HuH-7.5 (cell line): ENCODE measurements at regions not wholly inside any gene's neighbourhood (a gene's known extent, or its start where the extent isn't known, plus 50 kb on each side); places are given as distances from the start of the nearest gene placed in this dataset.

Experiments used
- DNase-seq: peaks from one replicate; pipeline ENCODE4 v3.0.0; 2011; ENCODE audit warnings: low spot score

DNA sequence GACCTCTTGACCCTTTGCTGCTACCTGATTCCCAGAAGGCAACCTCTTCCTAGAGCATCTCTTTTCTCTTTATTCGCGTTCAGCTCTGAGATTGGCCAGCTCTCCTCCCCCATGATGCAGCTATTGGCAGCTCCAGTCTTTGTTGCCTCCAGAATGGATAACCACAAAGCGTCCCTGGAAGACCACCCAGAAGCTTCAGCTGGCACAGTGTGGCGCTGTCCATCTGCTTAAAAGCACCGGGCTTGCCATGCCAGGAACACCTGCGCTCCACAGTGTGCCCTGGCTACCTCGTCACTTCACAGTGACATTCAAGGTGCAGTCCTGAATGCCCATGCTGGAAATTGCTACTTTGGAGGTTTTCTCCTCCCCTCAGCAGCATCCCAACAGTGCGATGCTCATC is 353.9 kb downstream of the LMO4 start:
- DNase-seq, result no peak

DNA sequence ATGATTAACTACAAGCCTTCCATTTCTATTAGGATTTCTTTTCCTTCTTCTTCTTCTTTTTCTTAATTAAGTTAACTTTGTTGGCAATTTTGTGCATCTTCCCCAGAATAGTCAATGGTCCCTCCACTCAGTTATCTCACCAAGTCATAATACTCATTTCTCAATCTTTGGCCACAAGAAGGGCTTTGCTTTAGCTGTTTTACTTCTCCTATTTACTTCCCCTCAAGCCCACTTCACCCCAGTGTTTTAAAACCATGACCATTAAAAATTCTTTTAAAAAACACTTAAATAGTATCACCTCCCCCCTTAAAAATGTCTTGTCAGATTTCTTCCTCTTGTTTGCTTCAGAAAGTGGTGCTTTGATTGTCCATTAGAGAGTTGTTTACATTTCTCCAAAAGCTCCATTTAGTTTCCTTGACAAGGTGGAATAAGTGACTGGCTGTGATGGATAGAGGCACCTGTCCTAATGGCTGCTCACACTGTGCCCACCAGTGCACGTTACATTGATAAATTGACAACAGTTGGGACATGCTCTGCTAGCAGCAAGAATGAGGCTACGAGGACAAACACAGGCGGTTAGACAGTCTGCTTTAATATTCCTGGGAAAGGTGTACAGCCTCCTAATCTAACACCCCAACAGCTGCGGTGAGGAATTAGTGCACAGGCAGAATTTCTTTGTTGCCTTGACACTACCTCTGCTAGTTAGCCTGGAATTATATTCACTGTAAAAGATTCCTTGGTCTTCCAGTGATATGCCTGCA is 354.7 kb downstream of the LMO4 start:
- DNase-seq, result no peak

DNA sequence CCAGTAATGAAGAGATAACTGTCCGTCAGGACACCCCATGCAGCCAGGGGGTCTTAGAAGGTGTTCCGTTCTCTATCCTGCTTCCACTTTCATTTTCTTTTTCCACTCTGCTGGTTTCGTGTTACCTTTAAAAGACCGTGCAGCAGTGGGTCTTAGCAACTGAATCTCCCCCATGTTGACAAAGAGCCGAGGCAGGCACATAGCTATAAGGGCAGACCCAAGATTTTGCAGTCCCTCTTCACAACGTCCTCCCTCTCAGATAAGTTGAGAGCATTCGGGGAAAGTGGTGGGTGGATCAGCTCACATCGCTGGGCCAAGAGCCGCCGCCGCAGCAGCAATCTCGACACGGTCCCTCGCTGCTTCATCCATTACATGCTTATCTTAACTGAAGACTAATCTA is 355.5 kb downstream of the LMO4 start:
- DNase-seq, result no peak

DNA sequence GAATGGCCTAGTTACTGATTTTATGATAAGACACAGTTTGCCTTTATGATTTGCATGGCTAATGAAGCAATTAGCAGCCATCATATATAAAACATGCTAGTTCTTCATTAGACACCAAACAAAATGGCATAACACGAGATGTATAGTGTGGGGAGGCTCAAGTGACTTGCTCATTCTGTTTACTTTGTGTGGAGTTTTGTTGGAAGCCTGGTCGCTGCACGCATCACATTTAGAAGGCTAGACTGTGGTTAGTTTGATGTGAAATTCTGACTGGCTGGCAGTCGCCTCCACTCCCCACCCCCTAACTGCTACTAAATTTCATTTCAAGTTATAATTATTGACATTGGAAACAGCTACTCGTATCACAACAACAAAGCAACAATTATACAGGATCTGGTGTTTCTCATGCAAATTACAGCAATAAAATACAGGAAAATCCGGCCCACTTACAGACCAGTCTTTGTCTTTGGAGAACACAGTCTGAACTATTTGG is 356.1 kb downstream of the LMO4 start:
- DNase-seq, result no peak

DNA sequence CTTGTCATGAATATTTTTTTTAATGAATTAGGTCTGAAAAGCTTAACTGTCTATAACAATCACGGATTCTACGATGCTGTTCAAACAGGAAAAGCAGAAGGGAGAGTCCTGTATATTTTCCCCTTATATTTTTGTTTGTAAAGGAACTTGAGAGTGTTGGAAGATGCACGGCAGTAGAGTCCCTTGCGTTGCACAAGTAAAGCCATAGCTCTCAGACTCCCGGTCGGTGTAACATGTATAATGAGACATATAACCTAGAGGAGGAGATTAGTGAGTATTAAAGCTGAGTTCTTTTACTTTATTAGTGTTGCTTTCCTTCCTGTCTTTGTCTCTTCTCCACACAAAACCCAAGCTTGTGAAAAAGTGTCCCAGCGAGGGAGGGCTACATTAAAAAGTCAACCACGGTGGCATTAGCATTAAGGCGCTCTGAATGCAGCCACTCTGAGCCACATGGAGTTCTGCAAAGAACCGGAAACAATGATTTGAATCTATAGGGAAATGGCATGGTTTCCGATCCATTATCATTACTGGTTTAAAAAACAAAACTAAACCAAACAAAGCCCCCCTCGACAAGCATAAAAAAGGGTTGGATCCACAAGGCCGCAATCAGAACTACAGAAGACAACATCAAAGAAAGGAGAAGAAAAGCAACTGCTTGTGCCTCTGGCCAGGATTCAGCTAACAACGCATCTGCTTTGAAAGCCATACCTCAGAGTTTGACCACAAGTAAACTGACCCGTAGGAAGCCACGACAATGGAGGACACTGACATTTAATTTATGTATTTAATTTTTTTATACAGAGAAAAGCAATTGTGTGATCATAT is 356.8 kb downstream of the LMO4 start:
- DNase-seq, result no peak

DNA sequence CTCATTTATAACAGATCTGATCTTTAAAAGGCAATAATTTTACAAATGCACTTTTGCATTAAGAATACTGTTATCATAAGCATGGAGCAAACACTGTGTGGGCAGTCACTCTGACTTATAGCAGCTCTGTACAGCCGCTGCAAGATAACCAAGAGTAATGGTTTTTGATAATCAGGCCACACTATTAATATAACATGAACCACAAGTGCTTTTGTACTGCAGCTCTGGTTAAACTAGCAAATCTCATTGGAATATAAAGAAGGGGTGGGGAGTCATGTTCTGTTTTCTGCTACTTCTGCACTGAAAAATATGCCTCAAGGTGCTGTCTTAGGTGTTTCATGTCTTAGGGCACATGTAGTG is 357.4 kb downstream of the LMO4 start:
- DNase-seq, result no peak

DNA sequence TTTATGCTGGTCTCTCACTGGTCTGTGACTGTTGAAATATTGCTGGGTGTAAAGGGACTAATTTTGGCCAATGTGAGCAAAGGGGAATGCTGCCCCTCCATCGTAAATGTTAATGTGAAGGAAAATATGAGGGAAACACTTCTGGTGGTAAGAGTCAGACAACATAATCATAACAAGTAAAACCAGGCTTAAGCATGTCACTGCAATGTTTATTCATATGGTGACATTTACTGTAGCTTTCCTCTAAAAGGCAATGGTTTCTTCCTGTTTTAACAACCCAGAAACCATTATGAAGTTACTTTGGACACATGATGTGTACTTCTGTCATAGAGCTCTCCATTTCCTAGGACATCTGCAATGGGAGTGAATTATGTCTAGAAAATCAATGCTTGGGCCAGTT is 358.0 kb downstream of the LMO4 start:
- DNase-seq, result no peak

DNA sequence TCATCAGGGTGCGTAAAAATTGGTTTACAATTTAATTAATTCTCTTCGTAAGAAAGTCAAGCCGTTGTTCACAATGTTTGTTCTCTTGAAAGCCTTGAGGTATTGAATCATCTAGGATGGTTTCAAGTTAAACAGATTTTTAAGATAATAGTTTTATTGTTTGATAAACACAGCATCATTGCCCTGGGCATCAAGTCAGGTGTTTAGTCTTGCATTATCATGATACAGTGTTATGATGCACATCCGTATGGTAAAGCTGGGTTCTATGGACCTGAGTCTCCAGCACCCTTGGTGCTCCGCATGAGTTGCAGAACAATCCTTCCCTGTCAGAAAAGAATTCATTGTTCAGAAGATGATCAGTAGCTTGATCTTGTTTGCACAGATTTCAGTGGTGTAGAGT is 359.5 kb downstream of the LMO4 start:
- no peak for DNase-seq

DNA sequence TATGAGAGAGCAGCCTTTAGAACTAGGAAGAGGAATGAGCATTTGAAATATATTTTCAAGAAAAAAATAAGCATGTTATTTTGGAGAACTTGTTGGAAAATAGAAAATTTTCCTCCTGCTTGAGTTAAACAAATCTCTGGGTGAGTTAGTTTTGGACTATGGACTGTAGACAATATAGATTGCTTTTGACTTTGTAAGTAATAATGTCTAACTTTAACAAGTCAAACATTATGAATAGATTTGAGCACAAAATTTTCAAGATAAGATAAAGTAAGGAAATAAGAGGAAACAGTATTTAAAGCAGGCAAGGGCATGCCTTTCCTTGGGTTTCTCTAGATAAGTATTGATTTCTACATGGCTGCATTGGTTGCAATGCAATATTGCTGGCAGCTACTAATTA is 360.8 kb downstream of the LMO4 start:
- DNase-seq, result no peak

DNA sequence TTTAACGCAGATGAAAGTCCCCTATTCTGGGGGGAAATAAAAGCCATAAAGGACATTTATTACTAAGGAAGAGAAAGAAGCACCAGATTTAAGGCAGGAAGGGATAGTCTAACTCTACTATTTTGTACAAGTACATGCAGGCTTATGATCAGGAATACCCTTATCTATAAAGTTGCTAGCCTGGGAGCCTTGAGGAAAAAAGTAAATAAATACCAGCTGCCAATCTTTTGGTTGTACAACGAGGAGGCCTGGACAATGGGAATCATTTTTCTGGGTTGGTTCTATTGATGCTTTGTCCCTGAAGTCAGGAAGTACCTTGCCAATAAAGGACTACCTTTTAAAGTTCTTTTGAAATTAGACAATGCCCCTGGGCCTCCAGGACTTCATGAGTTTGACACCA is 367.8 kb downstream of the LMO4 start:
- no peak for DNase-seq

DNA sequence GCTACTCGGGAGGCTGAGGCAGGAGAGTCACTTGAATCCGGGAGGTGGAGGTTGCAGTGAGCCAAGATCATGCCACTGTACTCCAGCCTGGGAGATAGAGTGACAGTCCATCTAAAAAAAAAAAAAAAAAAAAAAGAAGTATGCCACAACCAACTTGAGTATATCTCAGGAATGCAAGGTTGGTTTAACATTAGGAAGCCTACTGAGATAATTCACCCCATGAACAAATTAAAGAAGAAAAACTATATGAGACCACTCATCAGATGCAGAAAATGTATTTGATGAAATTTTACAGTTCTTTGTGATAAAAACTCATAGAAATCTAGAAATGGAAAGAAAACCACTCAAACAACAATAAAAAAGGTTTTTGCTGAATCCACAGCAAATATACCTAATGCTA is 373.8 kb downstream of the LMO4 start:
- DNase-seq, result no peak

DNA sequence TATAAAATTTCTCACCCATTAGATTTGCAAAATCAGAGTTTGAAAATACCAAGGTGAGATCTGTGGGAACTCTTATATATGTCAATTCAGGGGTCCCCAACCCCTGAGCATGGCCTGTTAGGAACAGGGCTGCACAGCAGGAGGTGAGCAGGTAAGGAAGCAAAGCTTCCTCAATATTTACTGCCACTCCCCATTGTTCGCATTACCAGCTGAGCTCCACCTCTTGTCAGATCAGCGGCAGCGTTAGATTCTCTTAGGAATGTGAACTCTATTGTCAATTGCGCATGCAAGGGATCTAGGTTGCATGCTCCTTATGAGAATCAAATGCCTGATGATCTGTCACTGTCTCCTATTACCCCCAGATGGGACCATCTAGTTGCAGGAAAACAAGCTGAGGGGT is 376.6 kb downstream of the LMO4 start:
- no peak for DNase-seq

DNA sequence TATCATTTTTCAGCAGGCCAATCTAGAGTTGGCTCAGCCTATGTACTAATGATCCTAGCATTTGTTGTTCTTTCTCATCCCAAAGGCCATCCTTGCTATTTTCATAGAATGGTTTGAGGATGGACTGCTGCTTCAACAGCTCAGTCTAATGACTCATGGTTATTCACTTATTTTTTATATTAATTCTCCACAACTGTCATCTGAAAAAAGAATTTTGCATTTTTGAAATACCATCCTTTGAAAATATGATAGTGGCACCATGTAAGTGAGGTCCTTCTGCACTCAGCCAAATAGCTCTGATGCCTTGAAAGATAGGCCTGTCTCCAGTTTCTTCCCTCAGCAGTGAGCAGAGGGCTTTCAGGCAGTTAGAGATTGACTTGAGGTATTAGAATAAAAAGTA is 377.5 kb downstream of the LMO4 start:
- no peak for DNase-seq

DNA sequence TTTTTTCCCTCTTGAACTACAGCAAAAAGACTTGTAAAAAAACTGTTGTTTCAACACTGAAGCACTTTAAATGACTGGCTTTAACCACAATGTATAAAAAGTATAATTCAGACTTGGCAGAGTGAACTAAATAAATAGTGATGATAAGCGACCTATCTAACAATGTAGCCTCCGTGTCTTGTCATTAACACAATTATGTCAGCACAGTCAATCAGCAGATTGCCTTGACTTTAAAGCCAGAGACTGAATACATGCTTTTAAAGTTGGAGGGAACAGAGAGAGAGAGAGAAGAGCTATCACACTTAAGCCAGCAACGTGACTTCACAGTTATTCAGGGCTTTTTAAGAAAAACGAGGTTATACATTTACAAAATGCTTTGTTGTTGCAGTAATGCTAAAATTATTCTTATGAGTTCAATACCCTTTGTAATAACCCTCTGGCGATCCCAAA is 378.1 kb downstream of the LMO4 start:
- no peak for DNase-seq

DNA sequence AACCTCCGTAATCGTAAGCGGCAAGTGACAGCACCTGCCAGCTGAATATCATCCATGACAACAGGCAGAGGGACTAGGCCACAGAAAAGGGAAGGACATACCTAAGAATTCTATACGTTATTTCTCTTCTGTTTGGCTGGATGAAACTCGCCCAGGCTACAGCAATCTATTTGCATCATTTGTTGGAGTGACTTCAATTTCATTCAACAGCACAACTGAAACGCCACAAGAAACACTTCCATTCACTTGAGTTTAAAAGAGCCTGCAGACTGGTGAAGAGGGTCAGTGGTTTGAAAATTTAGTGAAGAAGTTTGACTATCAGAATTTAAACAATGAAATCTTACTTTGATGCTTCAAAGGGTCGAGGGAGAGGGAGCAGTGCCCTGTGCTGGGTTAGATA is 378.7 kb downstream of the LMO4 start:
- no peak for DNase-seq

DNA sequence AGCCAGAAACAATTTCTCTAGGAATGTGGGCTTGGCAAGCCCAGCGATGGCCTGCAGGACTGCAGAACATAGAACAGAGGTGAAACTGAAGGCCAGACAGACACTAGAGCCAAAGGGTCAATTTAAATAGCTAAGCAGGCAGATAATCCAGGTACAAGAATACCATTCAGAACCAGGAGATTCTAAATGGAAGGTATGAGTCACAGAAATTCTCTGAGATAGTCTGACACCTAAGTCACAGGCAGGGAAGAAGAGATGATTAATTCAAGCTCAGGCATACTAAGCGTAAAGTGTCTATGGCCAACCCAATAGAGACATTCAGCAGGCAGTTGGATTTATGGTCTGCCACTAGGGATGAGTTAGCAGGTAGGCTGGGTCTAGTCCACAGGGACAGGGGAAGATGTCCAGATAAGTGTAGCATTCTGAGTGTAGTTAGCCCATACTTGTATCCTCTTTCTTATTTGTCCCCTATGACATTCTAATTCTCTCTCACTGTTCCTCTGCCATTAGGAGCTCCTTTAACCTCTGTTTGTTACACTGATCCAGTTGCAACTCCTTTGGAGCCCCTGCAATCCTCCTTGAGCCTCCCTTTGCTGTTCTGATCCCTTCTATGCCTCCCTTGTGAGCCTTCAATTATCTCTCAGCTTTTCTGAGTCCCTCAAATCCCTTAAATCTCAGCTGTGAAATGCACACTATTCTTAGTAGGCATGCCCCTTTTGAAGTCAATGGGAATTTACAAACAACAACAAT is 383.8 kb downstream of the LMO4 start:
- no peak for DNase-seq

DNA sequence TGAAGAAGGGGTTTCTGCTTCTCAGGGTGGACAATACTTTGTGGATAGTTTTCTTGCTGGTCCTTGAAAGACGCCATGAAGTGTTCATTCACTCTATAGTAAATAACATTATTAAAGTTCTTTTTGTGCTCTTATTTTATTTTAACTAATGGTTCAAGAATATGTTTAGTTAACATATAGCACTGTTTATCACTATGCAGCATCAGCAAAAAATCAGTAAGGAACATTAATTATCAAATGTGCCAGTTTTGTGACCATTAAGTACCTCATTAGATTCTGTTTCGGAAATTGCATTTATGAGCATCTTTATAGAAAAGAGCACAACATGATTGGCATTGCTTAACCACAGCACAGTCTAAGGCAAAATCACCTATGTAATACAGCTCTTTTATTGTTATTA is 385.6 kb downstream of the LMO4 start:
- DNase-seq, result no peak

DNA sequence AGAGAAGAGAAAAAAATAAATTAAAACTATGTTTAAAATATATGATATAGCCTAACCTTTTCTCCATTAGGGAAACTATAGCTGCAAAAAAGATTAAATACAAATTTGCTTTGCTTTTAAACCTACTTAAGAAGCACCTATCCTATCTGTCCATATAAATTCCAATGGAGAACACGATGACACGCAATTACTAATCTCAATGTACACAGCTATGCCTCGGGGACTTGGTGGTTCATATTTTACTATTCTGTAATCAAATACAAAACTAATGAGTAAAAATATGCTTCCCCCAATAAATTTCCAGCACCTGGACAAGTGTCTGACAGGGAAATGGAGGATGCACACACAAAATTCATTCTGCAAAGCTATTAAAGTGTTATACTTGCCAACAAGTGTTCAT is 386.4 kb downstream of the LMO4 start:
- DNase-seq, result no peak

DNA sequence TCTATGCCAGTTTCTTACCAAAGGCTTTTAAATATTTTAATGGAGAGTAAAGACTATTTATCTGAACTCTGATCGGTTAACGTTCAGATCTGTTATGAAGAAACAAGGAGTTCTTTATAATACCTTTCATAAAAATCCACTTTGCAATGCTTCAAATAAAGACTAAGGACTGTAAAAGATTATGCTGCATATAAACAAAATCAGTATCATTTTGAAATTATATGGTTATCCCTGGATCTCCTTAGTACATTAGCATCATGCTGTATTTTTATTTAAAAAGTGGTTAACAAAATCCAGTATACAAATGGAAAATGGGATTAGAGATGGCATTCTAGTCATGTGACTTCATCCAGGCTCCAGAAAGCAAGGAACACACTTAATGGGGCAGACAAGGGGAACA is 386.8 kb downstream of the LMO4 start:
- no peak for DNase-seq

DNA sequence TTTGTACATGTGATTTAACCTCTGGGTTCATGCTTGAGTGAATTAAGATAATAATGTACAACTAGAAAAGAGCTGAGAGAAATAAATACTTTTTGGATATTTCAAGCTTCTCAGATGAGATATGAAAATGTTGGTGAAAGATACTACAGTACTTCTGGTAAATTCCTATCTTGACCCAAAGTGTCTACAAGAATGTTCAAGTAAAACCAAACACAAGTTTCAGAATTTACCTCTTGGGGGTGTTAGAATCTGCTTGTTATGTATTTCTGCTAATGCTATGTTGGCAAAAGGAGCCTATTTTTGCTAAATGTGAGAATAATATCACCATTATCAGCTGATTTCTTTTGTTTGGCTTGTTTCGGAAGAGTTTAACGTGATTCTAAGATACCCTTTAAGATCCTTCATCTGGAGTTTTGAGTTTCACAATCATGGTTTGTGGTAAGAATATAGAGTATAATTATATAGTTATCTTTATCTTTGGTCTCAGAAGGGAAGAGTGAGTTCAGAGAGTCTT is 388.5 kb downstream of the LMO4 start:
- no peak for DNase-seq

DNA sequence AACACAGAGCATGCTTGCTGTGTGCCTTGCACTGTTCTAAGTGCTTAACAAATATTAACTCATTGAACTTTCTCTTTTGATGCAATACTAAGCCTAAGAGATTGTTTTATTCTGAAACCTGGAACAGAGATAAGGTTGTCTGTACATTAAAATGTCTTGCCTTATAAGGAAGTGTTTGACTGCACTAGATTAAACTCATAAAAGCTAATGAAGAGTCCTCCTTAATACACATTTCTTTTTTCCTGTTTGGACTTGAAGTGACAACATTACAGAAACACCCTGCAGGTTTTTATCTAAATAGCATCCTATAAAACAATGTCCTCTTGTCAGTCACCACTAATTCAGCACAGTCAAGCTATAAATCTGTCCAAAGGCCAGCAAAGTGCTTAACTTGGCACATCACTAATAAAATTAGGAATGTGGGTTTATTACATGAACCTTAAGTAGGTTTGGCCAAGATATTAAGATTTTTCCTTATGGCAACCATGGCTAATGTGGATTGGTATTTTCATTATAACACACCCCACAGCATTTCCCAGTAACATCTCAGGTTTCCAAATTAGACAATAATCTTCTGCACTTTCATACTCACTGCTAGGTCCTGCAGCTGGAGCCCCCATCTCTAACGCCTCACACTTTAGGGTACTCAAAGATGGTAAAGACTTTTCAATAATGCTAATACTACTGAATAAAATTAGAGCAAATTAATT is 389.7 kb downstream of the LMO4 start:
- DNase-seq, result no peak

DNA sequence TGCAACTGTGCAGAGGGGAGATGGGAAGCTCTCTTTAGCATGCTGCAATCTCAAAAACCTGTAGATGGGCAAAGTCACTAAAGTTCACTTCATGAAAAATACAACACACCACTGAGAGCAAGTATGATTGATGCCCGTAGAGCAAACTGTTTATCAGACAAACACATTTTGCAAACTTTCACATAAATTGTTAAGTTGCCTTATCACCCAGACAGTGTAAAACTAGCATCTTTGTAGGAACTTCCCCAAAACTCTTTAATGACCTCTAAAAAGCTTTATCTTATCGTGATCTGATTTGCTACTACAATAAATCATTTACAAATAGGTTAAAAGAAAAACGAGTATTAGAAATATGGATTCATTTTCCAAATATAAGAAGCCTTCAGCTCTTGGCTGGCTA is 391.0 kb downstream of the LMO4 start:
- no peak for DNase-seq
